Transverse colon (tissue), 4 donors: ENCODE measurements at regions not wholly inside any gene's neighbourhood (a gene's known extent, or its start where the extent isn't known, plus 50 kb on each side); places are given as distances from the start of the nearest gene placed in this dataset.

ENCODE experiments used
- POLR2AphosphoS5 ChIP-seq, 3 donors: sonication (generic); formaldehyde crosslinking; IDR thresholded peaks; one replicate each; pipeline ENCODE4 v1.6.1; 2016; ENCODE audit warnings: antibody characterized with exemption in 3 of 3
- TF ChIP-seq, protein P1 (sequence below), 5 experiments: fragments of 200-600 bp in 3 of 5; fragments of 450-650 bp in 2 of 5; sonication (generic) in 3 of 5; IDR thresholded peaks; 1 replicate in 2 of 5; 2 replicates in 3 of 5; pipeline ENCODE4 v1.5.1; 2016 to 2017; ENCODE audit warnings: antibody characterized with exemption in 5 of 5, inconsistent platforms in 3 of 5, mild to moderate bottlenecking in 2 of 5, moderate library complexity in 1 of 5

- TF ChIP-seq, protein P1, sequence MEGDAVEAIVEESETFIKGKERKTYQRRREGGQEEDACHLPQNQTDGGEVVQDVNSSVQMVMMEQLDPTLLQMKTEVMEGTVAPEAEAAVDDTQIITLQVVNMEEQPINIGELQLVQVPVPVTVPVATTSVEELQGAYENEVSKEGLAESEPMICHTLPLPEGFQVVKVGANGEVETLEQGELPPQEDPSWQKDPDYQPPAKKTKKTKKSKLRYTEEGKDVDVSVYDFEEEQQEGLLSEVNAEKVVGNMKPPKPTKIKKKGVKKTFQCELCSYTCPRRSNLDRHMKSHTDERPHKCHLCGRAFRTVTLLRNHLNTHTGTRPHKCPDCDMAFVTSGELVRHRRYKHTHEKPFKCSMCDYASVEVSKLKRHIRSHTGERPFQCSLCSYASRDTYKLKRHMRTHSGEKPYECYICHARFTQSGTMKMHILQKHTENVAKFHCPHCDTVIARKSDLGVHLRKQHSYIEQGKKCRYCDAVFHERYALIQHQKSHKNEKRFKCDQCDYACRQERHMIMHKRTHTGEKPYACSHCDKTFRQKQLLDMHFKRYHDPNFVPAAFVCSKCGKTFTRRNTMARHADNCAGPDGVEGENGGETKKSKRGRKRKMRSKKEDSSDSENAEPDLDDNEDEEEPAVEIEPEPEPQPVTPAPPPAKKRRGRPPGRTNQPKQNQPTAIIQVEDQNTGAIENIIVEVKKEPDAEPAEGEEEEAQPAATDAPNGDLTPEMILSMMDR (IDR thresholded peaks at IDR 0.05) = no peak
- no peak for TF ChIP-seq POLR2AphosphoS5 (IDR thresholded peaks at IDR 0.05)
Observed at GRCh38 chr17:70897446-70897845, 728.1 kb downstream of the KCNJ2 start.
